Sigmoid colon (tissue), 4 donors: ENCODE measurements at regions not wholly inside any gene's neighbourhood (a gene's known extent, or its start where the extent isn't known, plus 50 kb on each side); places are given as distances from the start of the nearest gene placed in this dataset.

Experiments used
- CTCF ChIP-seq, 4 experiments: fragments of 450-650 bp in 3 of 4; fragments of 200-600 bp in 1 of 4; IDR thresholded peaks; one replicate each; pipeline ENCODE4 v1.5.1; 2016 to 2019; ENCODE audit warnings: antibody characterized with exemption in 4 of 4, mild to moderate bottlenecking in 3 of 4, moderate library complexity in 2 of 4
- POLR2AphosphoS5 ChIP-seq, 4 donors: sonication (generic); formaldehyde crosslinking; IDR thresholded peaks; one replicate each; pipeline ENCODE4 v1.6.1; 2017; ENCODE audit warnings: antibody characterized with exemption in 4 of 4

- TF ChIP-seq CTCF (IDR thresholded peaks at IDR 0.05) (no peak), POLR2AphosphoS5 (IDR thresholded peaks at IDR 0.05) (no peak)
Observed at GRCh38 chr4:128463006-128463405, 175.4 kb upstream of the PGRMC2 start.
